SK-N-MC (cell line): ENCODE measurements at regions not wholly inside any gene's neighbourhood (a gene's known extent, or its start where the extent isn't known, plus 50 kb on each side); places are given as distances from the start of the nearest gene placed in this dataset.

ENCODE experiments used
- EZH2 ChIP-seq: fragments of 200-600 bp; sonication (generic); IDR thresholded peaks from one replicate; pipeline ENCODE4 v1.6.1; 2017; ENCODE audit warnings: antibody characterized with exemption
- POLR2AphosphoS5 ChIP-seq: IDR thresholded peaks from 2 replicates; pipeline ENCODE4 v1.6.1; 2012; ENCODE audit warnings: mild to moderate bottlenecking, low read depth, low read length, borderline replicate concordance

DNA sequence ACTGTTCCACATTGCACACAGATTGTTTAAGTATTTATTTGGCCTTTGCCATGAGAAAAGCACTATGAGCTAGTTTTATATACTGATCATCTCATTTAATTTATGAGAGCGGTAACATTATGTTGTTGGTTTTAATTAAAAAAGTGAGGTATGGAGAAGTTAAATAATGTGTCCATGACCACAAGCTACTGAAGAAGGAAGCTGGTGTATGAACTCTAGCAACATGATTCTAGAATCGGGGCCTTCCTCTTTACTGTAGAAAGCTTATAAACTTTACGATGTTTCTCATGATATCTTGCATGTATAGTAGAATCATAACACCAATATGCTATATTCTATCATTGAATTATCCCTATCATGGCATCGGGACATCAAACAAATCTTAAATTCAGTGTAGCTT is 52.9 kb upstream of the CDH18 start:
- TF ChIP-seq POLR2AphosphoS5 (no peak), EZH2 (no peak)
